IMR-90 (cell line): ENCODE measurements at regions not wholly inside any gene's neighbourhood (a gene's known extent, or its start where the extent isn't known, plus 50 kb on each side); places are given as distances from the start of the nearest gene placed in this dataset.

Experiments used
- ATAC-seq: fragments of 200-7000 bp; cut with Tn5 transposase; 2 replicates; pipeline ENCODE4 v1.9.1; 2020; ENCODE audit warnings: low read depth, mild to moderate bottlenecking, moderate library complexity
- BruUV-seq: library from RNA; stranded (reverse); fragments of 400-500 nt; replicated peaks from 2 replicates; lab custom pipeline; 2021; lab: Mats Ljungman, UMichigan
- CTCF ChIA-PET: fragments of 300-600 bp; formaldehyde crosslinking; extraction: SDS; loops from one replicate; lab custom pipeline; 2021; ENCODE audit warnings: antibody characterized with exemption; lab: Yijun Ruan, JAX
- POLR2A ChIA-PET: fragments of 300-600 bp; sonication (Branson Sonifier 250); formaldehyde crosslinking; loops from one replicate; lab custom pipeline; 2022; ENCODE audit warnings: antibody characterized with exemption; ENCODE audit not compliant: unreplicated experiment; lab: Charles Lee
- DNase-seq: peaks from one replicate; pipeline ENCODE4 v3.0.0; 2013
- H2AFZ ChIP-seq: replicated peaks from 2 replicates; pipeline ENCODE3; 2013; ENCODE audit warnings: low read length, mild to moderate bottlenecking; ENCODE audit not compliant: poor library complexity
- H2AK5ac ChIP-seq: 2 replicates; pipeline ENCODE4 v1.6.1; 2013; ENCODE audit warnings: low read depth, low read length, inconsistent platforms
- H2AK9ac ChIP-seq: replicated peaks from 2 replicates; pipeline ENCODE3; 2013; ENCODE audit warnings: mild to moderate bottlenecking, low read depth, low read length, moderate library complexity; ENCODE audit not compliant: poor library complexity
- H2BK120ac ChIP-seq: 2 replicates; pipeline ENCODE4 v1.6.1; 2013; ENCODE audit warnings: low read depth, low read length, inconsistent platforms
- H2BK15ac ChIP-seq: 3 replicates; pipeline ENCODE4 v1.6.1; 2013; ENCODE audit warnings: low read depth, low read length, inconsistent platforms
- H2BK20ac ChIP-seq: 2 replicates; pipeline ENCODE4 v1.6.1; 2013; ENCODE audit warnings: low read depth, mild to moderate bottlenecking, inconsistent platforms, low read length, moderate library complexity
- H2BK5ac ChIP-seq: 2 replicates; pipeline ENCODE4 v1.6.1; 2013; ENCODE audit warnings: mild to moderate bottlenecking, low read depth, low read length, inconsistent platforms; ENCODE audit not compliant: poor library complexity, severe bottlenecking
- H3K14ac ChIP-seq: replicated peaks from 2 replicates; pipeline ENCODE4 v1.6.1; 2013; ENCODE audit warnings: low read depth, low read length, inconsistent platforms
- H3K18ac ChIP-seq: 2 replicates; pipeline ENCODE4 v1.6.1; 2013; ENCODE audit warnings: low read depth, low read length, control low read depth
- H3K23ac ChIP-seq: 2 replicates; pipeline ENCODE4 v1.6.1; 2013; ENCODE audit warnings: low read depth, low read length, inconsistent platforms
- H3K27ac ChIP-seq: 2 replicates; pipeline ENCODE4 v1.5.1; 2013; ENCODE audit warnings: mild to moderate bottlenecking, control low read depth, low read length; ENCODE audit not compliant: insufficient read depth
- H3K27me3 ChIP-seq: 2 replicates; pipeline ENCODE4 v1.6.1; 2013; ENCODE audit warnings: low read length; ENCODE audit not compliant: control insufficient read depth, insufficient read depth
- H3K36me3 ChIP-seq: 2 replicates; pipeline ENCODE4 v1.6.1; 2013; ENCODE audit warnings: low read length, mixed read lengths; ENCODE audit not compliant: control insufficient read depth, insufficient read depth
- H3K4ac ChIP-seq: 2 replicates; pipeline ENCODE4 v1.6.1; 2013; ENCODE audit warnings: low read depth, low read length, inconsistent platforms
- H3K4me1 ChIP-seq: 2 replicates; pipeline ENCODE4 v1.6.1; 2013; ENCODE audit warnings: low read length, mixed read lengths; ENCODE audit not compliant: control insufficient read depth, insufficient read depth
- H3K4me2 ChIP-seq: 2 replicates; pipeline ENCODE4 v1.6.1; 2013; ENCODE audit warnings: low read depth, mild to moderate bottlenecking, control low read depth, low read length, moderate library complexity
- H3K4me3 ChIP-seq: 2 replicates; pipeline ENCODE4 v1.5.1; 2013; ENCODE audit warnings: low read depth, mild to moderate bottlenecking, control low read depth, low read length, moderate library complexity; ENCODE audit not compliant: insufficient read depth
- H3K56ac ChIP-seq: 2 replicates; pipeline ENCODE4 v1.6.1; 2013; ENCODE audit warnings: low read length, inconsistent platforms; ENCODE audit not compliant: insufficient read depth; ENCODE audit errors: extremely low read depth
- H3K79me1 ChIP-seq, 2 experiments: 2 replicates each; pipeline ENCODE4 v1.6.1; 2013; ENCODE audit warnings: low read length in 2 of 2, inconsistent platforms in 1 of 2, low read depth in 1 of 2
- H3K9ac ChIP-seq: 2 replicates; pipeline ENCODE4 v1.6.1; 2013; ENCODE audit warnings: low read depth, low read length, control low read depth
- H3K9me1 ChIP-seq: 2 replicates; pipeline ENCODE4 v1.6.1; 2013; ENCODE audit warnings: low read length, inconsistent platforms; ENCODE audit not compliant: insufficient read depth
- H3K9me3 ChIP-seq: 2 replicates; pipeline ENCODE4 v1.6.1; 2013; ENCODE audit warnings: low read length; ENCODE audit not compliant: control insufficient read depth, insufficient read depth
- H4K20me1 ChIP-seq: 2 replicates; pipeline ENCODE4 v1.6.1; 2013; ENCODE audit warnings: low read length, inconsistent platforms; ENCODE audit not compliant: insufficient read depth
- H4K5ac ChIP-seq: 2 replicates; pipeline ENCODE4 v1.6.1; 2013; ENCODE audit warnings: mild to moderate bottlenecking, low read depth, low read length, control low read depth
- H4K8ac ChIP-seq, 2 experiments: 2 replicates each; pipeline ENCODE4 v1.6.1; 2013; ENCODE audit warnings: low read depth in 2 of 2, low read length in 2 of 2, control low read depth in 1 of 2, inconsistent platforms in 1 of 2
- H4K91ac ChIP-seq: 2 replicates; pipeline ENCODE4 v1.6.1; 2013; ENCODE audit warnings: low read depth, low read length, inconsistent platforms; ENCODE audit not compliant: insufficient read depth
- BHLHE40 ChIP-seq: fragments of 150-350 bp; IDR thresholded peaks from 2 replicates; pipeline ENCODE4 v1.6.1; 2016; ENCODE audit warnings: mild to moderate bottlenecking, low read depth, low read length
- CEBPB ChIP-seq: IDR thresholded peaks from 2 replicates; pipeline ENCODE4 v1.6.1; 2012; ENCODE audit warnings: low read depth, low read length, improper control_type of control experiment
- CHD1 ChIP-seq: IDR thresholded peaks from 2 replicates; pipeline ENCODE4 v1.6.1; 2012; ENCODE audit warnings: low read depth, low read length, improper control_type of control experiment
- FOS ChIP-seq: fragments of 150-350 bp; IDR thresholded peaks from 2 replicates; pipeline ENCODE4 v1.6.1; 2016; ENCODE audit warnings: low read depth, low read length
- MAZ ChIP-seq: IDR thresholded peaks from 2 replicates; pipeline ENCODE4 v1.6.1; 2012; ENCODE audit warnings: low read depth, mild to moderate bottlenecking, low read length, improper control_type of control experiment, moderate library complexity, borderline replicate concordance
- MXI1 ChIP-seq: IDR thresholded peaks from 2 replicates; pipeline ENCODE4 v1.6.1; 2012; ENCODE audit warnings: low read depth, mild to moderate bottlenecking, low read length, moderate library complexity, borderline replicate concordance
- NFE2L2 ChIP-seq: fragments of 150-350 bp; IDR thresholded peaks from 2 replicates; pipeline ENCODE4 v1.6.1; 2016; ENCODE audit warnings: low read depth, mild to moderate bottlenecking, low read length
- RAD21 ChIP-seq: IDR thresholded peaks from 2 replicates; pipeline ENCODE4 v1.6.1; 2012; ENCODE audit warnings: low read length, improper control_type of control experiment
- RCOR1 ChIP-seq: IDR thresholded peaks from 2 replicates; pipeline ENCODE4 v1.6.1; 2012; ENCODE audit warnings: mild to moderate bottlenecking, low read length, improper control_type of control experiment; ENCODE audit not compliant: insufficient replicate concordance
- RFX5 ChIP-seq: IDR thresholded peaks from 2 replicates; pipeline ENCODE4 v1.8.0; 2012; ENCODE audit warnings: low read depth, mild to moderate bottlenecking, low read length, moderate library complexity
- SMC3 ChIP-seq: fragments of 150-350 bp; IDR thresholded peaks from 2 replicates; pipeline ENCODE4 v1.6.1; 2016; ENCODE audit warnings: low read depth, mild to moderate bottlenecking, antibody characterized with exemption, low read length, moderate library complexity
- WGBS, 2 experiments: methylation state at CpG; one replicate each; pipeline versions ENCODE4 v1.1.5 to v1.1.7; 2013; ENCODE audit warnings: missing lambda C conversion rate in 2 of 2; ENCODE audit not compliant: insufficient read length in 1 of 2; ENCODE audit errors: extremely low coverage in 2 of 2; 5-methylcytosine and 5-hydroxymethylcytosine counted together
- dilution Hi-C: fragments of 300-500 bp; cut with HindIII; formaldehyde crosslinking; loops from one replicate; pipeline ENCODE4 v1.14.3; 2018; ENCODE audit warnings: low sequenced_read_pairs; ENCODE audit not compliant: unreplicated experiment
- in situ Hi-C: fragments of 300-500 bp; cut with MboI; formaldehyde crosslinking; loops from 3 replicates; pipeline ENCODE4 v1.14.3; 2019; ENCODE audit warnings: low sequenced_read_pairs, inconsistent platforms, mixed read lengths
- intact Hi-C: fragments of 100-400 bp; cut with micrococcal nuclease; formaldehyde crosslinking; loops from 2 replicates; pipeline ENCODE4 v1.10.0; 2022
- TF ChIP-seq, protein P1 (sequence below): conservative IDR thresholded peaks from 2 replicates; pipeline ENCODE4 v1.5.1; 2012; ENCODE audit warnings: mild to moderate bottlenecking, low read depth, low read length, improper control_type of control experiment
- TF ChIP-seq, protein P2 (sequence below): fragments of 150-350 bp; IDR thresholded peaks from 2 replicates; pipeline ENCODE4 v1.6.1; 2017; ENCODE audit warnings: mild to moderate bottlenecking, antibody characterized with exemption, low read length, low read depth
- TF ChIP-seq, protein P3 (sequence below): fragments of 150-350 bp; IDR thresholded peaks from 2 replicates; pipeline ENCODE4 v1.6.1; 2016; ENCODE audit warnings: low read depth, mild to moderate bottlenecking, low read length, moderate library complexity, borderline replicate concordance

DNA sequence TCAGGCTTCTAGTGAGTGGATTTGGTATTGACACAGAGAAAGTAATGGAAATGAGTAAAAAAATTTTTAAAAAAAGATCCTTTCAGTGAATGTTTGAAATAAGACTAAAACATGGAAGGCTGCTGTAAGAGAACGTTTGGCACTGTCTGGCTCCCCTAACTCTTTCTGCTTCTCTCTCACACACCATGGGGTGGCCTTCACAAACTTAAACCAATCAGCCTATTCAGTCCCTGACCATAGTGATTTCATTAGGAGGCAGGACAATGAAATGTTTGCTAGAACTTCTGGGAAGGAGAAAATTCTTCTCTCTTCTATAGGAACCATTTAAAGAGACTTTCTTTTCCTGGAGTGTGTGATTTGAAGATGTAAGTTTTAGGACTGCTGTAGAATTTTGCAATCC is 84.2 kb upstream of the GRIN2B start:
- H3K27me3 ChIP-seq: no peaks in the 10 kb centered on the region
- no peak overlapping the region for H2AFZ ChIP-seq
- peaks cover 18% of the 10 kb centered on the region for H3K9me3 ChIP-seq
- no peak overlapping the region for H2BK20ac ChIP-seq
- no peak overlapping the region for H3K4me2 ChIP-seq
- no peak overlapping the region for H4K91ac ChIP-seq
- intact Hi-C loops: no loop called here
- H3K79me1 ChIP-seq: no peaks in the 10 kb centered on the region
- H3K4ac ChIP-seq: no peak overlapping the region
- ChIA-PET POLR2A (no interaction called here), CTCF (no interaction called here)
- H3K9me1 ChIP-seq: no peaks in the 10 kb centered on the region
- TF ChIP-seq, protein P1, sequence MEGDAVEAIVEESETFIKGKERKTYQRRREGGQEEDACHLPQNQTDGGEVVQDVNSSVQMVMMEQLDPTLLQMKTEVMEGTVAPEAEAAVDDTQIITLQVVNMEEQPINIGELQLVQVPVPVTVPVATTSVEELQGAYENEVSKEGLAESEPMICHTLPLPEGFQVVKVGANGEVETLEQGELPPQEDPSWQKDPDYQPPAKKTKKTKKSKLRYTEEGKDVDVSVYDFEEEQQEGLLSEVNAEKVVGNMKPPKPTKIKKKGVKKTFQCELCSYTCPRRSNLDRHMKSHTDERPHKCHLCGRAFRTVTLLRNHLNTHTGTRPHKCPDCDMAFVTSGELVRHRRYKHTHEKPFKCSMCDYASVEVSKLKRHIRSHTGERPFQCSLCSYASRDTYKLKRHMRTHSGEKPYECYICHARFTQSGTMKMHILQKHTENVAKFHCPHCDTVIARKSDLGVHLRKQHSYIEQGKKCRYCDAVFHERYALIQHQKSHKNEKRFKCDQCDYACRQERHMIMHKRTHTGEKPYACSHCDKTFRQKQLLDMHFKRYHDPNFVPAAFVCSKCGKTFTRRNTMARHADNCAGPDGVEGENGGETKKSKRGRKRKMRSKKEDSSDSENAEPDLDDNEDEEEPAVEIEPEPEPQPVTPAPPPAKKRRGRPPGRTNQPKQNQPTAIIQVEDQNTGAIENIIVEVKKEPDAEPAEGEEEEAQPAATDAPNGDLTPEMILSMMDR: no peak
- no peak for TF ChIP-seq NFE2L2
- TF ChIP-seq RFX5: no peak
- no peak for TF ChIP-seq MAZ
- TF ChIP-seq, protein P2, sequence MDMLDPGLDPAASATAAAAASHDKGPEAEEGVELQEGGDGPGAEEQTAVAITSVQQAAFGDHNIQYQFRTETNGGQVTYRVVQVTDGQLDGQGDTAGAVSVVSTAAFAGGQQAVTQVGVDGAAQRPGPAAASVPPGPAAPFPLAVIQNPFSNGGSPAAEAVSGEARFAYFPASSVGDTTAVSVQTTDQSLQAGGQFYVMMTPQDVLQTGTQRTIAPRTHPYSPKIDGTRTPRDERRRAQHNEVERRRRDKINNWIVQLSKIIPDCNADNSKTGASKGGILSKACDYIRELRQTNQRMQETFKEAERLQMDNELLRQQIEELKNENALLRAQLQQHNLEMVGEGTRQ: no peak
- TF ChIP-seq CEBPB: no peak
- no peak for TF ChIP-seq FOS
- no peak for TF ChIP-seq SMC3
- TF ChIP-seq BHLHE40: no peak
- no peak for TF ChIP-seq MXI1
- TF ChIP-seq RAD21: no peak
- no peak for TF ChIP-seq RCOR1
- TF ChIP-seq, protein P3, sequence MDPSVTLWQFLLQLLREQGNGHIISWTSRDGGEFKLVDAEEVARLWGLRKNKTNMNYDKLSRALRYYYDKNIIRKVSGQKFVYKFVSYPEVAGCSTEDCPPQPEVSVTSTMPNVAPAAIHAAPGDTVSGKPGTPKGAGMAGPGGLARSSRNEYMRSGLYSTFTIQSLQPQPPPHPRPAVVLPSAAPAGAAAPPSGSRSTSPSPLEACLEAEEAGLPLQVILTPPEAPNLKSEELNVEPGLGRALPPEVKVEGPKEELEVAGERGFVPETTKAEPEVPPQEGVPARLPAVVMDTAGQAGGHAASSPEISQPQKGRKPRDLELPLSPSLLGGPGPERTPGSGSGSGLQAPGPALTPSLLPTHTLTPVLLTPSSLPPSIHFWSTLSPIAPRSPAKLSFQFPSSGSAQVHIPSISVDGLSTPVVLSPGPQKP: no peak
- TF ChIP-seq CHD1: no peak
- no peak for ATAC-seq
- H3K23ac ChIP-seq: no peak overlapping the region
- H3K36me3 ChIP-seq: no peaks in the 10 kb centered on the region
- no CpG with 5 or more reads among the region's 1 CpG for WGBS, 2 experiments
- in situ Hi-C loops: no loop called here
- H2AK9ac ChIP-seq: no peak overlapping the region
- H2BK5ac ChIP-seq: no peak overlapping the region
- H3K56ac ChIP-seq: no peak overlapping the region
- H4K5ac ChIP-seq: no peak overlapping the region
- dilution Hi-C loops: no loop called here
- H2AK5ac ChIP-seq: no peak overlapping the region
- H2BK120ac ChIP-seq: no peak overlapping the region
- H3K4me3 ChIP-seq: no peak overlapping the region
- no peak overlapping the region for H3K14ac ChIP-seq
- H3K27ac ChIP-seq: no peak overlapping the region
- H4K20me1 ChIP-seq: no peaks in the 10 kb centered on the region
- DNase-seq: no peak
- no TSS peak for BruUV-seq
- no peak overlapping the region for H4K8ac ChIP-seq
- H2BK15ac ChIP-seq: no peak overlapping the region
- H3K18ac ChIP-seq: no peak overlapping the region
- H3K4me1 ChIP-seq: no peaks in the 10 kb centered on the region
- no peak overlapping the region for H3K9ac ChIP-seq
